GM12878 (cell line): ENCODE measurements at regions not wholly inside any gene's neighbourhood (a gene's known extent, or its start where the extent isn't known, plus 50 kb on each side); places are given as distances from the start of the nearest gene placed in this dataset.

ENCODE experiments used
- ATAC-seq: fragments of 200-7000 bp; cut with Tn5 transposase; 3 replicates; pipeline ENCODE4 v1.9.1; 2020; ENCODE audit warnings: mild to moderate bottlenecking, moderate library complexity
- BruUV-seq: library from RNA; stranded (reverse); fragments of 400-500 nt; replicated peaks from 2 replicates; lab custom pipeline; 2021; lab: Mats Ljungman, UMichigan
- CTCF ChIA-PET: fragments of 300-600 bp; sonication (Branson Sonifier 250); formaldehyde crosslinking; extraction: SDS; loops from one replicate; lab custom pipeline; 2021; ENCODE audit warnings: inconsistent platforms; lab: Yijun Ruan, JAX
- POLR2A ChIA-PET: fragments of 350-600 bp; formaldehyde crosslinking; extraction: SDS; loops from one replicate; lab custom pipeline; 2021; ENCODE audit warnings: inconsistent platforms; lab: Charles Lee
- RAD21 ChIA-PET: fragments of 300-600 bp; sonication (Branson Sonifier 250); formaldehyde crosslinking; loops from one replicate; lab custom pipeline; 2023; ENCODE audit warnings: antibody characterized with exemption; ENCODE audit not compliant: unreplicated experiment; lab: Charles Lee
- SMC1A ChIA-PET: fragments of 300-600 bp; sonication (Branson Sonifier 250); formaldehyde crosslinking; loops from one replicate; lab custom pipeline; 2023; ENCODE audit not compliant: unreplicated experiment, uncharacterized antibody; lab: Charles Lee
- DNase-seq: peaks from one replicate; pipeline ENCODE4 v3.0.0-alpha.2; 2011; ENCODE audit warnings: low read depth, low spot score
- FAIRE-seq: peaks from 3 replicates; lab custom pipeline; 2011; peaks lifted over from hg19 to GRCh38; lab: Jason Lieb, UNC
- H2AFZ ChIP-seq: 2 replicates; pipeline ENCODE4 v1.6.0; 2011; ENCODE audit warnings: low read depth, low read length, control low read depth; ENCODE audit not compliant: control insufficient read depth
- H3K27ac ChIP-seq: 2 replicates; pipeline ENCODE4 v1.5.1; 2011; ENCODE audit warnings: control low read depth; ENCODE audit not compliant: control insufficient read depth, insufficient read depth
- H3K27me3 ChIP-seq, 2 experiments: replicated peaks in 1 of 2; 2 replicates each; pipeline versions ENCODE4 v1.6.0 to v1.6.1; 2011; ENCODE audit warnings: low read length in 1 of 2; ENCODE audit not compliant: control insufficient read depth in 2 of 2, insufficient read depth in 2 of 2
- H3K36me3 ChIP-seq, 2 experiments: 2 replicates each; pipeline ENCODE4 v1.5.1; 2011; ENCODE audit warnings: low read length in 1 of 2; ENCODE audit not compliant: control insufficient read depth in 2 of 2, insufficient read depth in 2 of 2
- H3K4me1 ChIP-seq: 2 replicates; pipeline ENCODE4 v1.6.1; 2011; ENCODE audit warnings: mild to moderate bottlenecking, low read length, moderate library complexity, mixed read lengths; ENCODE audit not compliant: control insufficient read depth, insufficient read depth
- H3K4me2 ChIP-seq: 2 replicates; pipeline ENCODE4 v1.6.0; 2011; ENCODE audit warnings: control low read depth; ENCODE audit not compliant: control insufficient read depth, insufficient read depth
- H3K4me3 ChIP-seq: fragments of 200-600 bp; sonication (generic); 2 replicates; pipeline ENCODE4 v1.5.1; 2016
- H3K79me2 ChIP-seq: 2 replicates; pipeline ENCODE4 v1.6.0; 2011; ENCODE audit warnings: low read length; ENCODE audit not compliant: control insufficient read depth, insufficient read depth
- H3K9ac ChIP-seq: 2 replicates; pipeline ENCODE4 v1.8.0; 2011; ENCODE audit warnings: low read length, control low read depth, mixed read lengths; ENCODE audit not compliant: control insufficient read depth, insufficient read depth
- H3K9me3 ChIP-seq: replicated peaks from 3 replicates; pipeline ENCODE4 v1.5.1; 2011; ENCODE audit warnings: mild to moderate bottlenecking, low read length; ENCODE audit not compliant: control insufficient read depth, insufficient read depth
- H4K20me1 ChIP-seq: 2 replicates; pipeline ENCODE4 v1.6.0; 2011; ENCODE audit not compliant: control insufficient read depth, insufficient read depth
- HDAC2 ChIP-seq: fragments of 200-600 bp; sonication (generic); IDR thresholded peaks from 2 replicates; pipeline ENCODE4 v1.6.1; 2017
- IRF4 ChIP-seq: IDR thresholded peaks from 2 replicates; pipeline ENCODE4 v1.6.1; 2011; ENCODE audit warnings: low read depth, low read length
- MEF2A ChIP-seq: IDR thresholded peaks from 2 replicates; pipeline ENCODE4 v1.6.1; 2011; ENCODE audit warnings: low read depth, mild to moderate bottlenecking, low read length, moderate library complexity; ENCODE audit not compliant: insufficient read depth
- SUPT20H ChIP-seq: IDR thresholded peaks from 2 replicates; pipeline ENCODE4 v1.6.1; 2011; ENCODE audit warnings: low read depth, mild to moderate bottlenecking, low read length, moderate library complexity, borderline replicate concordance; ENCODE audit not compliant: control insufficient read depth
- TBL1XR1 ChIP-seq: IDR thresholded peaks from 2 replicates; pipeline ENCODE4 v1.6.1; 2012; ENCODE audit warnings: low read depth, low read length, improper control_type of control experiment
- TCF7 ChIP-seq: IDR thresholded peaks from 2 replicates; pipeline ENCODE4 v1.6.1; 2014; ENCODE audit warnings: antibody characterized with exemption, borderline replicate concordance
- ZBTB33 ChIP-seq: fragments of 450-650 bp; IDR thresholded peaks from 2 replicates; pipeline ENCODE4 v1.6.1; 2017; ENCODE audit warnings: mild to moderate bottlenecking
- ZNF207 ChIP-seq: fragments of 450-650 bp; IDR thresholded peaks from 2 replicates; pipeline ENCODE4 v1.6.1; 2014; ENCODE audit warnings: antibody characterized with exemption, mild to moderate bottlenecking, borderline replicate concordance
- ZNF24 ChIP-seq: fragments of 450-650 bp; IDR thresholded peaks from 2 replicates; pipeline ENCODE4 v1.6.1; 2017; ENCODE audit warnings: antibody characterized with exemption, mild to moderate bottlenecking
- WGBS: methylation state at CpG from one replicate; pipeline ENCODE4 v1.1.6; 2016; ENCODE audit warnings: low lambda C conversion rate; ENCODE audit not compliant: insufficient replicate concordance, insufficient coverage; ENCODE audit errors: missing lambda C conversion rate; 5-methylcytosine and 5-hydroxymethylcytosine counted together
- in situ Hi-C: fragments of 300-500 bp; cut with MboI; formaldehyde crosslinking; loops from 9 replicates; pipeline ENCODE4 v1.14.3; 2018; ENCODE audit warnings: mixed read lengths
- intact Hi-C: fragments of 100-400 bp; cut with micrococcal nuclease; formaldehyde crosslinking; loops from one replicate; pipeline ENCODE4 v1.14.2; 2022; ENCODE audit not compliant: unreplicated experiment

- TF ChIP-seq TBL1XR1, result no peak
Observed at GRCh38 chr4:13911256-13911655, 283.7 kb upstream of the BOD1L1 start (continued).

- TF ChIP-seq ZBTB33 (no peak), TCF7 (no peak)
- Histone ChIP-seq H3K9me3 (no peaks in the 10 kb centered on the region), H3K4me3 (no peak overlapping the region), H3K27ac (no peak overlapping the region), H3K36me3 (no peaks in the 10 kb centered on the region), H3K4me2 (no peak overlapping the region), H2AFZ (no peak overlapping the region), H3K27me3 (no peaks in the 10 kb centered on the region), H3K4me1 (no peaks in the 10 kb centered on the region), H3K79me2 (no peaks in the 10 kb centered on the region), H4K20me1 (no peaks in the 10 kb centered on the region), H3K9ac (no peak overlapping the region)
- WGBS, result 16% methylated on average over 2 of the region's 2 CpGs
- ChIA-PET SMC1A (no interaction called here), RAD21 (no interaction called here), POLR2A (no interaction called here), CTCF (interaction anchor here (1.6 kb wide), 1 partner anchor 258 kb away, joined by 4 read pairs; no protein-coding TSS in a partner anchor)
- ATAC-seq (no peak), DNase-seq (no peak), FAIRE-seq (no peak)
- intact Hi-C loops (no loop called here), in situ Hi-C loops (no loop called here)
- BruUV-seq, result no TSS peak
Observed at GRCh38 chr4:13912436-13912925, 285.0 kb upstream of the BOD1L1 start.

- Histone ChIP-seq H4K20me1 (no peaks in the 10 kb centered on the region), H3K36me3 (no peaks in the 10 kb centered on the region), H3K79me2 (no peaks in the 10 kb centered on the region), H3K27ac (no peak overlapping the region), H3K9ac (no peak overlapping the region), H3K4me3 (no peak overlapping the region)
- no TSS peak for BruUV-seq
- intact Hi-C loops, result no loop called here
- DNase-seq (no peak), ATAC-seq (no peak)
- RAD21 ChIA-PET, result no interaction called here
- in situ Hi-C loops, result no loop called here
- TF ChIP-seq HDAC2, result no peak
- no peak for TF ChIP-seq SUPT20H
- TF ChIP-seq ZNF24, result no peak
- TF ChIP-seq IRF4, result no peak
- TF ChIP-seq ZNF207, result no peak
- no peak for TF ChIP-seq MEF2A
- TF ChIP-seq, all 136 proteins: peak for 0
- SMC1A ChIA-PET, result no interaction called here
- H3K4me2 ChIP-seq, result no peak overlapping the region
- no peak for FAIRE-seq
- CTCF ChIA-PET, result interaction anchor here (1.6 kb wide), 1 partner anchor 259 kb away, joined by 4 read pairs; no protein-coding TSS in a partner anchor
- H2AFZ ChIP-seq, result no peak overlapping the region
- H3K27me3 ChIP-seq, result no peaks in the 10 kb centered on the region
- no peaks in the 10 kb centered on the region for H3K9me3 ChIP-seq
- POLR2A ChIA-PET, result no interaction called here
- H3K4me1 ChIP-seq, result no peaks in the 10 kb centered on the region
Observed at GRCh38 chr4:13912966-13913365, 285.4 kb upstream of the BOD1L1 start.
